Mucosa of rectum (tissue), 2 donors: ENCODE measurements at regions not wholly inside any gene's neighbourhood (a gene's known extent, or its start where the extent isn't known, plus 50 kb on each side); places are given as distances from the start of the nearest gene placed in this dataset.

Experiments
- H3K27ac ChIP-seq, 2 donors: one replicate each; pipeline ENCODE4 v1.7.0; 2013; ENCODE audit warnings: inconsistent platforms in 2 of 2, low read depth in 2 of 2, low read length in 2 of 2
- H3K27me3 ChIP-seq, 2 donors: one replicate each; pipeline ENCODE4 v1.7.0; 2013; ENCODE audit warnings: low read length in 2 of 2; ENCODE audit not compliant: control insufficient read depth in 2 of 2, insufficient read depth in 2 of 2
- H3K36me3 ChIP-seq, 2 donors: one replicate each; pipeline ENCODE4 v1.7.0; 2013; ENCODE audit warnings: low read length in 2 of 2; ENCODE audit not compliant: control insufficient read depth in 2 of 2, insufficient read depth in 2 of 2
- H3K4me1 ChIP-seq, 2 donors: one replicate each; pipeline ENCODE4 v1.7.0; 2013; ENCODE audit warnings: low read length in 2 of 2, mild to moderate bottlenecking in 1 of 2; ENCODE audit not compliant: control insufficient read depth in 2 of 2, insufficient read depth in 2 of 2
- H3K4me3 ChIP-seq, 2 donors: one replicate each; pipeline ENCODE4 v1.7.0; 2013; ENCODE audit warnings: low read length in 2 of 2
- H3K9ac ChIP-seq, 2 donors: one replicate each; pipeline ENCODE4 v1.7.0; 2013; ENCODE audit warnings: low read length in 2 of 2, low read depth in 1 of 2, mild to moderate bottlenecking in 1 of 2
- H3K9me3 ChIP-seq, 2 donors: one replicate each; pipeline ENCODE4 v1.7.0; 2013; ENCODE audit warnings: low read length in 2 of 2; ENCODE audit not compliant: control insufficient read depth in 2 of 2
- donor health status: healthy.
- donor health status: Normal muscosa, but diverticular disease.

GRCh38 chr20:48186915-48187314 lies 401.6 kb upstream of the SULF2 start:
- no peaks in the 10 kb centered on the region for H3K27me3 ChIP-seq
- H3K4me1 ChIP-seq, result peaks cover 14 to 16% of the 10 kb centered on the region in 2 donors
- no peak overlapping the region for H3K9ac ChIP-seq
- no peaks in the 10 kb centered on the region for H3K9me3 ChIP-seq
- no peak overlapping the region for H3K27ac ChIP-seq
- no peak overlapping the region for H3K4me3 ChIP-seq
- H3K36me3 ChIP-seq, result no peaks in the 10 kb centered on the region

- H3K4me3 ChIP-seq, result no peak overlapping the region
- H3K9me3 ChIP-seq, result no peaks in the 10 kb centered on the region
- peaks cover 9 to 11% of the 10 kb centered on the region in 2 donors for H3K4me1 ChIP-seq
- no peaks in the 10 kb centered on the region for H3K36me3 ChIP-seq
- H3K27ac ChIP-seq, result no peak overlapping the region
- H3K27me3 ChIP-seq, result no peaks in the 10 kb centered on the region
- no peak overlapping the region for H3K9ac ChIP-seq
These were observed 401.2 kb upstream of the SULF2 start for GRCh38 chr20:48186447-48186846.

GRCh38 chr20:48184229-48184628 lies 398.9 kb upstream of the SULF2 start:
- no peaks in the 10 kb centered on the region for H3K27me3 ChIP-seq
- no peak overlapping the region for H3K27ac ChIP-seq
- H3K9me3 ChIP-seq, result no peaks in the 10 kb centered on the region
- H3K4me1 ChIP-seq, result no peaks in the 10 kb centered on the region
- no peak overlapping the region for H3K9ac ChIP-seq
- no peaks in the 10 kb centered on the region for H3K36me3 ChIP-seq
- no peak overlapping the region for H3K4me3 ChIP-seq

- H3K36me3 ChIP-seq, result no peaks in the 10 kb centered on the region
- no peaks in the 10 kb centered on the region for H3K4me1 ChIP-seq
- no peak overlapping the region for H3K4me3 ChIP-seq
- H3K27me3 ChIP-seq, result no peaks in the 10 kb centered on the region
- H3K27ac ChIP-seq, result no peak overlapping the region
- no peaks in the 10 kb centered on the region for H3K9me3 ChIP-seq
- no peak overlapping the region for H3K9ac ChIP-seq
These were observed 396.1 kb upstream of the SULF2 start for GRCh38 chr20:48181261-48181935.

- no peaks in the 10 kb centered on the region for H3K36me3 ChIP-seq
- no peak overlapping the region for H3K27ac ChIP-seq
- H3K4me3 ChIP-seq, result no peak overlapping the region
- H3K9ac ChIP-seq, result no peak overlapping the region
- no peaks in the 10 kb centered on the region for H3K9me3 ChIP-seq
- H3K4me1 ChIP-seq, result no peaks in the 10 kb centered on the region
- H3K27me3 ChIP-seq, result no peaks in the 10 kb centered on the region
These were observed 395.3 kb upstream of the SULF2 start for GRCh38 chr20:48180618-48181017.

- H3K36me3 ChIP-seq, result no peaks in the 10 kb centered on the region
- H3K9me3 ChIP-seq, result no peaks in the 10 kb centered on the region
- H3K4me3 ChIP-seq, result no peak overlapping the region
- H3K9ac ChIP-seq, result no peak overlapping the region
- H3K4me1 ChIP-seq, result no peaks in the 10 kb centered on the region
- H3K27ac ChIP-seq, result no peak overlapping the region
- H3K27me3 ChIP-seq, result no peaks in the 10 kb centered on the region
These were observed 394.7 kb upstream of the SULF2 start for GRCh38 chr20:48180024-48180423.

- H3K27ac ChIP-seq, result no peak overlapping the region
- peaks cover 0 to 4% of the 10 kb centered on the region in 2 donors for H3K27me3 ChIP-seq
- no peaks in the 10 kb centered on the region for H3K9me3 ChIP-seq
- no peak overlapping the region for H3K4me3 ChIP-seq
- H3K4me1 ChIP-seq, result no peaks in the 10 kb centered on the region
- no peaks in the 10 kb centered on the region for H3K36me3 ChIP-seq
- H3K9ac ChIP-seq, result no peak overlapping the region
These were observed 393.4 kb upstream of the SULF2 start for GRCh38 chr20:48178633-48179032.

GRCh38 chr20:48177058-48177457 lies 391.8 kb upstream of the SULF2 start:
- no peaks in the 10 kb centered on the region for H3K4me1 ChIP-seq
- H3K27me3 ChIP-seq, result peaks cover 4 to 6% of the 10 kb centered on the region in 2 donors
- H3K9me3 ChIP-seq, result peaks cover 0 to 2% of the 10 kb centered on the region in 2 donors
- H3K36me3 ChIP-seq, result no peaks in the 10 kb centered on the region
- H3K9ac ChIP-seq, result no peak overlapping the region
- H3K27ac ChIP-seq, result no peak overlapping the region
- no peak overlapping the region for H3K4me3 ChIP-seq

- Histone ChIP-seq H3K27me3 (peaks cover 4 to 12% of the 10 kb centered on the region in 2 donors), H3K27ac (no peak overlapping the region), H3K4me1 (no peaks in the 10 kb centered on the region), H3K36me3 (no peaks in the 10 kb centered on the region), H3K9ac (no peak overlapping the region), H3K4me3 (no peak overlapping the region), H3K9me3 (peaks cover 0 to 2% of the 10 kb centered on the region in 2 donors)
These were observed 390.9 kb upstream of the SULF2 start for GRCh38 chr20:48176139-48176538.

- H3K27me3 ChIP-seq, result peaks cover 8 to 14% of the 10 kb centered on the region in 2 donors
- no peak overlapping the region for H3K27ac ChIP-seq
- no peaks in the 10 kb centered on the region for H3K36me3 ChIP-seq
- H3K4me3 ChIP-seq, result no peak overlapping the region
- no peak overlapping the region for H3K9ac ChIP-seq
- no peaks in the 10 kb centered on the region for H3K4me1 ChIP-seq
- H3K9me3 ChIP-seq, result peaks cover 0 to 2% of the 10 kb centered on the region in 2 donors
These were observed 390.0 kb upstream of the SULF2 start for GRCh38 chr20:48175261-48175660.
